Omental fat pad (tissue), 3 donors: ENCODE measurements at regions not wholly inside any gene's neighbourhood (a gene's known extent, or its start where the extent isn't known, plus 50 kb on each side); places are given as distances from the start of the nearest gene placed in this dataset.
"Not testable (repeated sequence)": the region's sequence is repeated elsewhere in the genome, so short reads cannot be mapped to it uniquely, and the experiment has no call there.

Experiments used
- ATAC-seq: fragments of 150-250 bp; one replicate; pipeline ENCODE4 v1.9.1; 2016; ENCODE audit warnings: mild to moderate bottlenecking, moderate library complexity; ENCODE audit not compliant: low FRiP score
- DNase-seq: peaks from one replicate; pipeline ENCODE4 v3.0.0-alpha.2; 2019; ENCODE audit warnings: low spot score
- TF ChIP-seq, protein P1 (sequence below), 3 donors: fragments of 450-650 bp; IDR thresholded peaks; one replicate each; pipeline ENCODE4 v1.5.1; 2016 to 2017; ENCODE audit warnings: antibody characterized with exemption in 3 of 3, mild to moderate bottlenecking in 3 of 3, moderate library complexity in 2 of 3

DNA sequence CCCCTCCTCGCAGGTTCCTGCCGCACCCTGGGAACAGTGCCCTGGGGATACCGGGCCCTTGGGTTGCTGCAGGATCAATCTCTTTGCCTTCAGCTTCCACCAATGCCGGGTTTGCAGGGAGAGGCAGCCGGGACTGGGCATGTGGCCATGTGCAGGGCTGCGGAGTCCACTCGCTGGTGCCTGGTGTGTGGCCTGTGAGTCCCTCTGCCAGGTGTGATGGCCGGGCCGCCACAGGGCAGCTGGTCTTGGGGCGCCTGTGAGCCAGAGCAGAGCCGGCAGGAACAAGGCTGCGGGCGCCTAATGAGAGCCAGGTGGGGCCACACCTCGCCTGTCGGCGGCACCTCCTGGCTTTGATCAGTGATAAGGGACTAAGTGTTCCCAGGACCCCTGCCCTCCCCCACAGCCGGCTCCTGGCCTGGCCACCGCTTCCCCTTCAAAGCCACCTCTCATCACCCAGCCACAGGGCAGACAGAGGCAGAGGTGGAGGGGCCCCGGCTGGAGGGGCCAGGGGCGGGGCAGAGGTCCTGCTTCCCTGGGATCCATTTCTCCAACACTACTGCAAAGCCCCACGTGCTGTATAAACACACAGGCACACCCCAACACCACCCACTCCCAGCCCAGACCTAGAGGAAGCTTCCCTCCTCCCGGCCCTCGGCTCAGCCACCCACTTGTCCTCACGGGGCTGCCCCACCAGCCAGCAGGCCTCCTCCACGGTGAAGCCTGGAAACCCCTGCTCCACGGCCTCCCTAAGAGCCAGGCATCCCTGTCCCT is 132.7 kb downstream of the CPZ start:
- TF ChIP-seq, protein P1, sequence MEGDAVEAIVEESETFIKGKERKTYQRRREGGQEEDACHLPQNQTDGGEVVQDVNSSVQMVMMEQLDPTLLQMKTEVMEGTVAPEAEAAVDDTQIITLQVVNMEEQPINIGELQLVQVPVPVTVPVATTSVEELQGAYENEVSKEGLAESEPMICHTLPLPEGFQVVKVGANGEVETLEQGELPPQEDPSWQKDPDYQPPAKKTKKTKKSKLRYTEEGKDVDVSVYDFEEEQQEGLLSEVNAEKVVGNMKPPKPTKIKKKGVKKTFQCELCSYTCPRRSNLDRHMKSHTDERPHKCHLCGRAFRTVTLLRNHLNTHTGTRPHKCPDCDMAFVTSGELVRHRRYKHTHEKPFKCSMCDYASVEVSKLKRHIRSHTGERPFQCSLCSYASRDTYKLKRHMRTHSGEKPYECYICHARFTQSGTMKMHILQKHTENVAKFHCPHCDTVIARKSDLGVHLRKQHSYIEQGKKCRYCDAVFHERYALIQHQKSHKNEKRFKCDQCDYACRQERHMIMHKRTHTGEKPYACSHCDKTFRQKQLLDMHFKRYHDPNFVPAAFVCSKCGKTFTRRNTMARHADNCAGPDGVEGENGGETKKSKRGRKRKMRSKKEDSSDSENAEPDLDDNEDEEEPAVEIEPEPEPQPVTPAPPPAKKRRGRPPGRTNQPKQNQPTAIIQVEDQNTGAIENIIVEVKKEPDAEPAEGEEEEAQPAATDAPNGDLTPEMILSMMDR (IDR thresholded peaks at IDR 0.05), result no peak
- ATAC-seq, result no peak
- DNase-seq, result no peak

DNA sequence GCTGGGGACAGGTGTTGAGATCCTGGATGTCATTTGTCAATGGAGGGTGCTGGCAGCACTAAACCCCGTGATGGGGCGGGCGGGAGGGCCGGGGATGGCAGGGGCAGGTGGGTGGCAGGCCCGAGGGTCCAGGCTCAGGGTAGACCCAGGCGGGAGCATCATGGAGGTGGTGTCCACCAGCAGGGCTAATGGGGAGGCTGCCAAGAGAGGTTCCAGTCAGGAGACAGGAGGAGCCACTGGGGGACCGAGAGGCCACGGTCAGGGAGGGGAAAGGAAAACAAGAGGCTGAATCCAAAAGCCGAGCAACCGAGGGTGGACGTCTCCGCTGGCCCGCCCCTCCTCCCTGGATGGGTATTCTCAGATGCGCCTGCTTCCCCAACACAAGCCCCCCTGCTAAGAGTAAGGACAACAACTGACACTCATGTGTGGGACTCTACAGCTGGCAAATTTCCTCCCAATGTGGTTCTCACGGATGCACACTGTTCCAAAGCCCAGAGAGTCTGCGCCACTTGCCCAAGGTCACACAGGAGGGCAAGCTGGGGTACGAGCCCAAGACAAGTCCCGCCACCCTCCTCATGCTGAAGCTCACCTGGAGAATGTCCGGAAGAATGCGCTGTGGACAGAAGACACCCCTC is 132.0 kb downstream of the CPZ start:
- no peak for ATAC-seq
- DNase-seq, result no peak
- TF ChIP-seq, protein P1 (IDR thresholded peaks at IDR 0.05), result no peak

DNA sequence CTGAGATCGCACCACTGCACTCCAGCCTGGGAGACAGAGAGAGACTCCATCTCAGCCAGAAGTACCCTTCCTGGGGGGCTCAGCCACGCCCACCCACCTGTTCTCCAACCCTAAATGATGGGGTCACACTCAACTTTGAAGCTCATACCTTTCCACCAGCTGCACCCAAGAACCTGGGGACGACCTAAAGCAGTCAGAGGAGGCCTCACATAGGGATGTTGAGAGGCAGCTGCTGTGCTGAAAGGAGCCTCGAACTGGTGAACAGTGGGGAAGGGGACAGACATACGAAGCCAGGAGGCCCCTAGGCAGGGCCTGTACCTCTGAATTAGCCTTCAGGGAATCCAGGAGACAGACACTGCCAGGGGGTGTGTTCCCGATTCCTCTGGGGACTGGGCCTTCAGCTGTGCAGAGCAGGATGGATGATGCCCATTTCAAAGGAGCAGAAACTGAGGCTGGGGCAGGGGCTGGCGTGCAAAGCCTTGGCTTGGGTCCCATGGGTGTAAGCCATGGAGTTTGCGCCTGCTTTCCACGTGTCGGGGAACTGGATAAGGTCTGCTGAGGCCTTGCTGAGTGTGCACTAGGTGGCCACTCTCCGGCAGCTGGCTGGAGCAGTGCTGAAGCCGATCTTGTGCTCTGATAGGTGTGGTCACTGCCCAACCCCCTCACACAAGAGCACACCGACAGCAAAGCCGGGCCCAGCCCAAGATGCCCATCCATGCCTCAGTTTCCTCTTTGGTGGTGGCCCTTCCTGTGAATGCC is 130.8 kb downstream of the CPZ start:
- no peak for DNase-seq
- ATAC-seq, result no peak
- TF ChIP-seq, protein P1 (IDR thresholded peaks at IDR 0.05), result no peak

DNA sequence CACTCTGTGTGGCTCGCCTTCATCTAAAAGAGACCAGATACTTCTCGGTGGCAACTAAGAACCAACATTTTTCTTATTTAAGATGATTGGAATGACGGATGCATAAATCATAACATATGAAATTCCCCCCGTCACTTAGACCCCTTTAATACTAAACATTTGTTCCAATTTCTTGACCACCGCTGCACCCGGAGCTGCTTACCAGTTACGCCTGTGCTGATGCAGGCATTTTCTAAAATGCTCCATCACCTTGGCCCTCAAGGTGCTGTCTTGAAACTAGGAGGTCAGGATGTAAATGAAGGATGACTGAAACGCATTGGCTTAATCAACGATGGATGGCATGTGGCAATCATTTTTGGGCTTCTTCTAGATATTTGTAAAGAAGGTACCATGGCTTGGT is 130.0 kb downstream of the CPZ start:
- DNase-seq (no peak), ATAC-seq (no peak)
- TF ChIP-seq, protein P1 (IDR thresholded peaks at IDR 0.05), result no peak

DNA sequence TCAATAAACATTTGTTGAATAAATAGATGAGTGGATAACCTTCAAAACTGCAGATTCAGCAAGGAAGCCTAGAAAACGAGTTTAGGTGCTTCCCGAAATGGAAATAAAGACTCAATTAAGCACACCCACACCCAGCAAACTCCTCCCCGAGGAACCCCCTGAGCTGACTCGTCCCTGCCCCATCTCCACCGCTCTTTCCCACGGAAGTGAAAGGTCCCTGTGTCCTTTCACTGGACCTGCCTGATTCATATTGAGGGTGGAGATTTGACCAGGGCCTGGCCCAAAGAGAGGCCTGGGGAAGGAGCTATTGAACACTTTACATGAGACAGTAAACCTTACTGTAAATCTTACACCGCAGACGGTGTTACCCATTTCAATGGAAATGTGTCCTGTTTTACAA is 129.1 kb downstream of the CPZ start:
- no peak for DNase-seq
- TF ChIP-seq, protein P1 (IDR thresholded peaks at IDR 0.05), result no peak
- no peak for ATAC-seq

DNA sequence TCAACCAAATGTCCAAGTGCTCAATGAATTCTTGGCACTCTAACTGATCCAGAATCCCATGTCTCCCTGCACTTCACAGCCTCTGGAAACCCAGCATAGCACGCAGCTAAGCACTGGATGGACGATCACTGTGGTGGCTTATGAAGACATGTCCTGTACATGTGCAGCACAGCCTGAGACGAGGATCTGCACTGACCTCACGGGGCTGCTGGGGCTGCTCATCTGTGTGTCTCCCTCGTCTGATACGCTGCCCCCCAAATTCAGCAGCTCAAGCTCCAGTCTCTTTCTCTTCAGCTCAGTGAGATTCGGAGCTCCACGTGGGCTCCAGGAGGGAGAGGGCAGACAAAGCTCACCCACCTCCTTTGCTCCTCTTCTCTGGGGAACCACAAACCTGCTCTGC is 126.9 kb downstream of the CPZ start:
- ATAC-seq, result no peak
- TF ChIP-seq, protein P1 (IDR thresholded peaks at IDR 0.05), result no peak
- DNase-seq, result no peak

DNA sequence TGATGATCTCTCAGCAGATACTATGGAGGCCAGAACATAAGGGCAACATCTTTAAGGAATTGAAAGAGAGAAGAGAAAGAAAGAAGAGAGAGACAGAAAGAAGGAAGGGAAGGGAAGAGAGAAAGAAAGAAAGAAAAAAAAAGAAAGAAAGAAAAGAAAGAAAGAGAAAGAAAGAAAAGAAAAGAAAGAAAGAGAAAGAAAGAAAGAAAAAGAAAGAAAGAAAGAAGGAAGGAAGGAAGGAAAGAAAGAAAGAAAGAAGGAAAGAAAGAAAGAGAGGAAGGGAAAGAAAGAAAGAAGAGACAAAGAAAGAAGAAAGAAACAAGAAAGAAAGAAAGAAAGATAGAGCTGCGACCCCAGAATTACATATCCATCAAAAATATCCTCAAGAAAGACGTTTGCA is 124.9 kb downstream of the CPZ start:
- ATAC-seq, DNase-seq: not testable (repeated sequence)
